Activated CD8-positive, alpha-beta memory T cell treated with anti-CD3 and anti-CD28 coated beads for 24 hours (primary cell): ENCODE measurements at regions not wholly inside any gene's neighbourhood (a gene's known extent, or its start where the extent isn't known, plus 50 kb on each side); places are given as distances from the start of the nearest gene placed in this dataset.
"Not testable (repeated sequence)": the region's sequence is repeated elsewhere in the genome, so short reads cannot be mapped to it uniquely, and the experiment has no call there.

Experiments used
- DNase-seq: peaks from one replicate; pipeline ENCODE4 v3.0.0-alpha.2; 2020

DNA sequence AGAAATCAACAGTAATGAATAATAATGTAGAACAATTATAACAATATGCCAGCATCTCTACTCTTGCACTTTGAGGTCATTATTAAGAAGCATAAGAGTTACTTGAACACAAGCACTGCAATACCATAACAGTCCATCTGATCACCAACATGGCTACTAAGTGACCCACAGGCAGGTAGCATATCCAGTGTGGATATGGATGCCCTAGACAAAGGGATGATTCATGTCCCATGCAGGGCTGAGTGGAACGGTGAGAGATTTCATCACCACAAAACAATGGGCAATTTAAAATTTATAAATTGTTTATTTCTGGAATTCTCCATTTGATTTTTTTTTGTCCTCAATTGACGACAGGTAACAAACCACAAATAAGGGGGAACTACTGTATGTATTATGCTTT lies 107.7 kb upstream of the TSC22D2 start:
- DNase-seq: no peak

DNA sequence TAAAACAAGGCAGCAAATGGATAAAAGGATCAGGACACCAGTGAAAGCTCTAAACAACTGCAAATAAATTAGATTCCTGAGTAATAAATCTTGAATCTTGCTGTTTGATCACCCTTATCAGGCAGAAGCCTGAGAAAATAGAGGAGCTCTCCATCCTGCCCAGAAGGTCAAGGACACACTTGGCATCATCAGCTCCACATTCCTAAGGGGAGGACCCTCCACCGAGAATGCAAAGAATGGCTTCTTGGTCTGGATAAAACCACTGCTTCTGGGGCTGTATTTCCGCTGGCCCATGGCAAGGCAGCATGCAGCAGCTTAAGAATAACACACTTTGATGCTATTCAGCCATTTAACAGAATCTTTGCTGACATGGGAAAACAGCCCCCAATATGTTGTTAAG lies 108.9 kb upstream of the TSC22D2 start:
- no peak for DNase-seq

GRCh38 chr3:150296966-150297365 lies 111.1 kb upstream of the TSC22D2 start:
- no peak for DNase-seq

GRCh38 chr3:150296123-150296735 lies 111.9 kb upstream of the TSC22D2 start:
- no peak for DNase-seq

- DNase-seq: no peak
Observed at GRCh38 chr3:150293401-150294001, 114.6 kb upstream of the TSC22D2 start.

- DNase-seq: no peak
Observed at GRCh38 chr3:150292891-150293290, 115.2 kb upstream of the TSC22D2 start.

GRCh38 chr3:150291515-150291914 lies 116.6 kb upstream of the TSC22D2 start:
- DNase-seq: no peak

GRCh38 chr3:150286390-150287147 lies 121.5 kb upstream of the TSC22D2 start:
- no peak for DNase-seq

- DNase-seq: no peak
Observed at GRCh38 chr3:150285601-150286000, 122.5 kb upstream of the TSC22D2 start.

DNA sequence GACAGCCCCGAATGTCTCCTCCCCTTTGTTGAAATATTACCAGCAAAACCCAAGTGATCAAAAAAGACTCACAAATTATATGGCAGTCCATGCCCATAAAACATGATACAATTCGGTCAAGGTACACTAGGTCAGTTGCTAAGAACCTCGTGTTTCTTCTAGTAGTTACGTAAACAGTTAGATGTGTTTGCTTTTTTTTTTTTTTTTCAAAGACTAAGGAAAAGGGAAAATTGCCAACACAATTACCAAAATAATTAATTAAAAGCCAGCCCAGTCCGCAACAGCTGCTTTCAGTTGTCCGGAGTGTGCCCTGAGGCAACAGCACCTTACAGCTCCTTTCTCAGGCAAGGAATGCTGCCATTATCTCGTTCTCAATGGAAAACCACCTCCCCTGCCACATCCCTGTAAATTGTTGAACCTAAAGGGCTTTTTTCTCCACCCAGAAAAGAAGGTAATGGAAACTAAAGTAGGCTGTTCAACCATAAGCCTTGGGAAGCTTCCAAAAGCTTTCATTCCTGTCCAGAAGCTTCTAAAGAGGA lies 129.2 kb upstream of the TSC22D2 start:
- no peak for DNase-seq

- no peak for DNase-seq
Observed at GRCh38 chr3:150278195-150278594, 129.9 kb upstream of the TSC22D2 start.

DNA sequence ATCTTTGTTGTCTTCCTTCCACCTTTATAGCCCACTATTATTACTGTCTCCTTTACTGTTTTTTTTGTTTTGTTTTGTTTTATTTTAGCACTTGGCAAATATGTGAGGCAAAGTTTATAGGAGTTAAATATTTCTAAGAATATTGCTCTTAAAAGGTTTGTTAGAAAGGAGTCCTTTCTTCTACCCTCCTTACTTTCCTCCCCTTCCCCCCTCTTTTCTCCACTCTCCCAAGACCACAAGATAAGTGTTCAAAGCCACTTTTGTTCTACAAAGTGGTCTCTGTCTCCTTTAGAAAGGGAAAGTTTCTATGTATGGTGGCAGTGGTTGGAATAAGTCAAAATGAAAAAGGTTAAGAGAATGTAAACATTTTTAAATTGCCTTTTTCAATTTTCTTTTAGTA lies 130.7 kb upstream of the TSC22D2 start:
- DNase-seq: no peak

DNA sequence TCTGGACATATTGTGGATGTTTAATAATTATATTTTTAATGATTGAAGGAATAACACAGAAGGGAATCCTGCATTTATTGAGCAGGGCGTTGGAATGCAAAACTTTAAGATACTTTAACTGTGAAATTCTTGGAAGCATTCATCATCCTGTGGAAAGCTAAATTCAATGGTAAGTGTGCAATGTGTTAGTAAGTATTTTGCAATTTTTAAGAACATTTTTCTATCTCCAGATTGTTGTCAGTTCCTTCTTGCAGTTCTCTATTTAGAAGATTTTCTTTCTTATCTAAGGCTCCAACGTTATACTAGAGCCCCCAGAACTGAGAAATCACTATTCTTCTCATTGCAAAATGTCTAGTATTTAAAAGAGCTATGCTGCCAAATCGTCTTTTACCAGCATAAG lies 132.2 kb upstream of the TSC22D2 start:
- DNase-seq: no peak

- DNase-seq: no peak
Observed at GRCh38 chr3:150274372-150274771, 133.7 kb upstream of the TSC22D2 start.

- DNase-seq: no peak
Observed at GRCh38 chr3:150273396-150273795, 134.7 kb upstream of the TSC22D2 start.

GRCh38 chr3:150271591-150271960 lies 136.5 kb upstream of the TSC22D2 start:
- DNase-seq: no peak

DNA sequence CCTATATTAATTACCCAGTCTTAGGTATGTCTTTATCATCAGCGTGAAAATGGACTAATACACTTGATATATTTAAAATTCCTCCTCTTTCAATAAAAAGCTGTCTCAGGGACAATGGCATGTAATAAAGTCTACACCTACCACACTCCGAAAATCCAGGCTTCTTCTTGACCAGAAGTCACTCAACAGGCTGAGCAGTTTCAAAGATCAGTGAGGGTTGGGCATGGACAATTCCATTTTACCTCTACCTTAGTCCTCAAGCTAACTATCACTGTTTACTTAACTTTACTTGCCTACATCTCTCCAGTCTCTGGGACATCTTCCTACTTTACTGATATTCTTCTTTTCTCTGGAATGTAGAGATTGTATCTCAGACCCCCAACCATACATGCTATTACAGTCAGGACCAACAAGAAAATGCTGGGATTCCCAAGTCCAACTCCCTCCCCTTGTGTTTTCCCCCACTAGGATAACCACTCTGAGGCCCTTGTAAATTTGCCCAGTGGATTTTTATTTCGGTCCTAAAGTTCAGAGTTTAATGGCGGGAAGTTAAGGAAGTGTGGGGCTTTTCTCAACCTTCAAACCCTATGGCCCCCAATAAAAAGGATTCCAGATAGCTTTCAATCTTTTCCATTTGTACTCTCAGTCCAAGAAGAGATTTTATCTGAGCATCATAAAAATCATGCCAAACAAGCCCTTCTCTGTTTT lies 137.1 kb upstream of the TSC22D2 start:
- DNase-seq: no peak

GRCh38 chr3:150270444-150270843 lies 137.7 kb upstream of the TSC22D2 start:
- DNase-seq: not testable (repeated sequence)

DNA sequence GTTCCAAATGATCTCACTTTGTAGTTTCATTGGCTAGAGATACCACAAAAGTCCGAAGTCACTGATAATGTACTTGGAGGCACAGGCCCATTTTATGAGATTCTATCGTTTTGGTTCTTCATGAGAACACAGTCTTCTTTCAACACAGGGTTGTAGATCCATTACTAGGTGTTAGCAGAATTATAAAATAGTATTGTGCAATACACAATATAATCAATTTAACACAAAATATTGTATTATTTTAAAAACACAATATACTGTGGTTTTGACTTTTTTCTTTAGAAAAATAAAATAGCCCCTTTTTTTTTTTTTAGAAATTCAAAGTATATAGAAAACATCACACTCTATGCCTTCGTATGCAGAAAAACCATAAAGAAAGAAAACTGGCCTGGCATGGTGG lies 138.6 kb upstream of the TSC22D2 start:
- no peak for DNase-seq

DNA sequence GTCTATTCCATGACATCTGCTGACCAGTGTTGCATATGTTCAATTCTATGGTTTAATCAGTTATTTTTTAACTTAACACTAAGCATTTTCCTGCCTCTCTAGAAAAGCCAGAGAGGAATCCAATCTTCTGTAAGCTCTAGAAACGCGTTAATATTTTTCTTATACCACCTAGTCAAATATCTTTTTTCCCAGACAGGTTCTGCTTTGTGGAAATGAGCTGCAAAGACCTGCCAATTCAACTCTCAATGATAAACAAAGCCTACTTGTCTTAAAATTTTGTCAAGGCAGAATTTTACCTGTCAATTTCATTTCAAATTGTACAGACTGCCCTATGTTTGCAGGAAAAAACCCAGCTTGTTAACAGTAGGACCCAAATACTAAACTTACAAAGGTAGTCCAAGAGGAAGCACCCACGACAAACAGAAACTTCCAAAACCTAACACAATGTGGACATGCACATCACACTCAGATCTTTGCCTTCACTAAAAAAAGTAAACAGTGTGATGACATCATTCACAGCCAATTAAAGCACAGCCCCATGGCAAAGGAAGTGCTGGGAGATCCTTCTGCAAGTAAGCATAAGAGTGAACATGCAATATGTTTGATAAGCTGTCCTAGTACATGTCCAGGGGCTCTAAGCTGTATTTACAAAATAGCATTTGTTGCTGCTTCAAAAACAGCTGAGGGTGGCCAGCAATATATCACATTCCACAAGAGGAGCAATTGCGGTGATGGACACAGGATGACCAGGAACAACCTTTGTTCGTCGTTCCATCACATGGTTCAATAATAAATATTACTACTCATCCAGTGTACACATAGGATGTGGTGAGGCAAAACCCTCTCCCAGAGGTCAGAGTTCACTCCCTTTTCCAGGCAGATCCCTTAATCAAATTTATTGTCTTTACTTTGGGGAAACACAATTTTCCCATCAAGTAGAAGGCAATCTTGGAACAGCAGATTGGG lies 139.4 kb upstream of the TSC22D2 start:
- no peak for DNase-seq

DNA sequence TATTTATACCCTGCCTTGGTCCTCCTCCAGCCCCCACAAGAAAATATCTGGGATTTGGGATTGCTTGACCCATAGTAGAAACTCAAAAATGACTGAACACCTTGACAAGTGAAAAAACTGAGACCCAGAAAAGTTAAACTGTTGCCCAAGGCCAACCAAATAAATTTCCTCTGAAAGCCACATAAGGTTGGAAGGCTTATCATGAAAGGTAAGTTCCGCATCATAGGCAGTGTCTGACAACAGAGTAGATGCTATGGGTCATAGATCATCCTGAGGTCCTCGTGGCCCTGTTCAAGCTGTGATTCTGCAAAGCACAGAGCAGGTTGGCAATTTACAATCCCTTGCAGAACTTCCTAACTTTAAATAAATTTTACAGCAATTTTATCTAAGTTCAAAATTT lies 140.8 kb upstream of the TSC22D2 start:
- DNase-seq: no peak

GRCh38 chr3:150265305-150265704 lies 142.8 kb upstream of the TSC22D2 start:
- DNase-seq: no peak
